Mucosa of rectum (tissue), 2 donors: ENCODE measurements at regions not wholly inside any gene's neighbourhood (a gene's known extent, or its start where the extent isn't known, plus 50 kb on each side); places are given as distances from the start of the nearest gene placed in this dataset.

Source experiments
- H3K27ac ChIP-seq, 2 donors: one replicate each; pipeline ENCODE4 v1.7.0; 2013; ENCODE audit warnings: inconsistent platforms in 2 of 2, low read depth in 2 of 2, low read length in 2 of 2
- H3K27me3 ChIP-seq, 2 donors: one replicate each; pipeline ENCODE4 v1.7.0; 2013; ENCODE audit warnings: low read length in 2 of 2; ENCODE audit not compliant: control insufficient read depth in 2 of 2, insufficient read depth in 2 of 2
- H3K36me3 ChIP-seq, 2 donors: one replicate each; pipeline ENCODE4 v1.7.0; 2013; ENCODE audit warnings: low read length in 2 of 2; ENCODE audit not compliant: control insufficient read depth in 2 of 2, insufficient read depth in 2 of 2
- H3K4me1 ChIP-seq, 2 donors: one replicate each; pipeline ENCODE4 v1.7.0; 2013; ENCODE audit warnings: low read length in 2 of 2, mild to moderate bottlenecking in 1 of 2; ENCODE audit not compliant: control insufficient read depth in 2 of 2, insufficient read depth in 2 of 2
- H3K4me3 ChIP-seq, 2 donors: one replicate each; pipeline ENCODE4 v1.7.0; 2013; ENCODE audit warnings: low read length in 2 of 2
- H3K9ac ChIP-seq, 2 donors: one replicate each; pipeline ENCODE4 v1.7.0; 2013; ENCODE audit warnings: low read length in 2 of 2, low read depth in 1 of 2, mild to moderate bottlenecking in 1 of 2
- H3K9me3 ChIP-seq, 2 donors: one replicate each; pipeline ENCODE4 v1.7.0; 2013; ENCODE audit warnings: low read length in 2 of 2; ENCODE audit not compliant: control insufficient read depth in 2 of 2
- donor health status: healthy.
- donor health status: Normal muscosa, but diverticular disease.

GRCh38 chr1:193774536-193775323 is 588.3 kb upstream of the B3GALT2 start:
- Histone ChIP-seq H3K4me3 (no peak overlapping the region), H3K27ac (no peak overlapping the region), H3K9ac (no peak overlapping the region), H3K4me1 (no peaks in the 10 kb centered on the region), H3K9me3 (peaks cover 0 to 2% of the 10 kb centered on the region in 2 donors), H3K27me3 (no peaks in the 10 kb centered on the region), H3K36me3 (no peaks in the 10 kb centered on the region)

DNA sequence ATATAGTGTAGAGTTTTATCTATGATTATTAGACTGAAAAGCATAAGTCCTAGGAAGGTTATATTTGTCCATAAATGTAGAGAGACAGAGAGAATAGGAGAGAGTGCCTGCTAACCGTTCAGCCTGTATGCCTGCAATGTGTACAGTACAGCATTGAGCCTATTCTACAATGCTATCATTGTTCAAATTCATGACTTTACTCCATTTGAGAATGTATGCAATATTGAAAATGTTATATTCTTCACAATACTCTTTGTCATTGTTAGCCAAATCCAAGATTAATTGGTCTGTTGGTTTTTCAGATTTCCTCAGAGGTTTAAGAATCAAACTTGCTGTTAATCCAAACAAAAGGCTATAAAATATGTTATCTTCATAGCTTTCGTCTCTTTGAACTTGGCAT is 585.2 kb upstream of the B3GALT2 start:
- Histone ChIP-seq H3K36me3 (no peaks in the 10 kb centered on the region), H3K4me1 (no peaks in the 10 kb centered on the region), H3K9me3 (peaks cover 0 to 2% of the 10 kb centered on the region in 2 donors), H3K4me3 (no peak overlapping the region), H3K9ac (no peak overlapping the region), H3K27me3 (no peaks in the 10 kb centered on the region), H3K27ac (no peak overlapping the region)

DNA sequence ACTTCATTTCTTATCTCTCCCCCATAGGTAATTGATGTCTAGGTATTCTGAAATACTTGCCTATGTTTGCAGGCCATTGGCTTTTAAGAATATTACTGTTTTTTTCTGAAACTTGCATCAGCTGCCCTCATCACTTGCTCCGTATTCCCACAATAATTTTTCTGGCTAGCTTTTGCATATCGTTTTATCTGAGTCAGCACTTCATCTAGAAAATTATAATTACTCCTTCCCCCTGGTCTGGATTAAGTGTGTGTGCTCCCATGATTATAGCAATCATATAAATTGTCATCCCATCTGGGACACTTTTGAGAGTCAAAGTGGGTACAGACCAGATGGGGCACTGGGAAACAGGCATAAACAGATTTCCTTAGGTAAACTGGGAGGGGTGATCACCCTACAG is 583.2 kb upstream of the B3GALT2 start:
- no peak overlapping the region for H3K9ac ChIP-seq
- H3K4me3 ChIP-seq: no peak overlapping the region
- H3K27me3 ChIP-seq: no peaks in the 10 kb centered on the region
- H3K4me1 ChIP-seq: no peaks in the 10 kb centered on the region
- H3K27ac ChIP-seq: no peak overlapping the region
- no peaks in the 10 kb centered on the region for H3K9me3 ChIP-seq
- H3K36me3 ChIP-seq: no peaks in the 10 kb centered on the region

- H3K9ac ChIP-seq: no peak overlapping the region
- H3K4me3 ChIP-seq: no peak overlapping the region
- H3K27me3 ChIP-seq: no peaks in the 10 kb centered on the region
- no peak overlapping the region for H3K27ac ChIP-seq
- H3K4me1 ChIP-seq: no peaks in the 10 kb centered on the region
- no peaks in the 10 kb centered on the region for H3K9me3 ChIP-seq
- H3K36me3 ChIP-seq: no peaks in the 10 kb centered on the region
Observed at GRCh38 chr1:193767886-193768285, 581.5 kb upstream of the B3GALT2 start.

GRCh38 chr1:193766329-193766728 is 579.9 kb upstream of the B3GALT2 start:
- H3K36me3 ChIP-seq: no peaks in the 10 kb centered on the region
- H3K9ac ChIP-seq: no peak overlapping the region
- no peak overlapping the region for H3K4me3 ChIP-seq
- H3K27ac ChIP-seq: no peak overlapping the region
- H3K27me3 ChIP-seq: no peaks in the 10 kb centered on the region
- H3K9me3 ChIP-seq: no peaks in the 10 kb centered on the region
- H3K4me1 ChIP-seq: no peaks in the 10 kb centered on the region

DNA sequence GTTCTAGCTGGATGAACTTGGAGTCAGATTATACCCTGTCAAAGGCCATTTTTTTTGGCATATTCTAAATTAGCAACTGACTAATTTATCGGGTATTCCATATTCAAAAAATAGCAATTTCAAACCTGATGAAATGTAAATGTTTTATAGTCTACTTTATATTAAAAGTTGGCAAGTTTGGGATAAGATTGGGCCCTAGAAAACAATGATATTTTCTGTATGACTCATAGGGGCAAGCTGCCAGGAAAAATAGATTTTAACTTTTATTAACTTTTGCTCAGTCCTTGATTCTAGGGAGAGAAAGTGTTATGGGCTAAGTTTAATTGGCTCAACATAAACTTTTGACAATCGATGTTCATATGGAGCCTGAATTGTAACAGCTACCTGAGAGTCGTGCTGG is 576.9 kb upstream of the B3GALT2 start:
- Histone ChIP-seq H3K36me3 (no peaks in the 10 kb centered on the region), H3K4me1 (no peaks in the 10 kb centered on the region), H3K4me3 (no peak overlapping the region), H3K27me3 (no peaks in the 10 kb centered on the region), H3K27ac (no peak overlapping the region), H3K9ac (no peak overlapping the region), H3K9me3 (no peaks in the 10 kb centered on the region)

GRCh38 chr1:193762236-193762635 is 575.8 kb upstream of the B3GALT2 start:
- Histone ChIP-seq H3K4me3 (no peak overlapping the region), H3K9ac (no peak overlapping the region), H3K36me3 (no peaks in the 10 kb centered on the region), H3K4me1 (no peaks in the 10 kb centered on the region), H3K27me3 (no peaks in the 10 kb centered on the region), H3K27ac (no peak overlapping the region), H3K9me3 (no peaks in the 10 kb centered on the region)

- Histone ChIP-seq H3K36me3 (no peaks in the 10 kb centered on the region), H3K4me3 (no peak overlapping the region), H3K27ac (no peak overlapping the region), H3K9ac (no peak overlapping the region), H3K4me1 (no peaks in the 10 kb centered on the region), H3K27me3 (no peaks in the 10 kb centered on the region), H3K9me3 (no peaks in the 10 kb centered on the region)
Observed at GRCh38 chr1:193755441-193755840, 569.0 kb upstream of the B3GALT2 start.

DNA sequence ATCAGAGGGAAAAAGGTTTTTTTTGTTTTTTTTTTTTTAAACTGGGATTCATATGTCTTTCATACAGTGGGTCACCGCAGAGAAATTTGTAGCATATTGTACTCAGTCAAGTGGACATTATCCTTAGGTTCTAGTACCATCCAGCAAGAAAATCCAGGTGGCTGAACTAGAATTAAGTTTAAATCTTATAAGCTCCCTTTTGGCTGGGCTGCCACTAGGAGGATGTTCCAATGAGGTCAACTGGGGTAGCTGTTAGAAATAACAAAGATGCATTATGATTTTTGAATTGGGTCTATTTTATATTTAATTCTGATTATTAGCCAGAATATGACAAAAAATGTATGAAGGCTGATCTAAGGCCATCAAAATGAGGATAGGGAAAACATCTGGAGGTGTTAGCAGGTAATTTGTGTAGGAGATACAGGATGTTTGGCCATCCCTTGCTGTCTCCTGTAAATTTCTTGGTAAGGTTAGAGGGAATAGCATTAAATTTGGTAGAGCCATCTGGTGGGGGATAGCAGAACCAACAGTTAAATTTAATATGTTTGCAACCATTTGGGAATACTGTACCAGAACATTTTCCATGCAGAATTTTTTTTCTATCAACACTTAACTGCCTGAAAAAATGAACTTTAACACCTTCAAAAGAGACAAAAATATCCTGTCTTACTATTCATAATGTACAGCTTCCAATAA is 568.5 kb upstream of the B3GALT2 start:
- H3K4me3 ChIP-seq: no peak overlapping the region
- no peaks in the 10 kb centered on the region for H3K27me3 ChIP-seq
- no peak overlapping the region for H3K9ac ChIP-seq
- H3K36me3 ChIP-seq: no peaks in the 10 kb centered on the region
- H3K27ac ChIP-seq: no peak overlapping the region
- H3K4me1 ChIP-seq: no peaks in the 10 kb centered on the region
- H3K9me3 ChIP-seq: no peaks in the 10 kb centered on the region

DNA sequence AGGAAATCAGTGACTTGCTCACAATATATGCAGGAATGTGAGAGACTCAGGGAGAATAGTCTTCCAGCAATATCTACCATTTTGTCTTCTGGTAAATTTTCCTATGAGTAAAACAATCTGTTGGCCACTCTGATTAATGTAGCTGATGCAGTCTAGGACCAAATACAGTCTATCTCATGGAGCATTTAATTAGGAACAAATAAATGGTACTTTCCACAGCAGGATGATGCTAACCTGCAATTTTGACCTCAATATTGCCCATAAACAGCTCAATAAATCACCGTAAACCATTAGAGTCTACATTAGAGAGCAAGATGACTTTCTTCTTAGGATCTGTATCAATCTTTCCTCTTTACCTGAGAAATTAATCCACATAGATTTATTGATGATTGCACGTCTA is 567.7 kb upstream of the B3GALT2 start:
- Histone ChIP-seq H3K4me3 (no peak overlapping the region), H3K9ac (no peak overlapping the region), H3K27ac (no peak overlapping the region), H3K4me1 (no peaks in the 10 kb centered on the region), H3K27me3 (no peaks in the 10 kb centered on the region), H3K36me3 (no peaks in the 10 kb centered on the region), H3K9me3 (no peaks in the 10 kb centered on the region)
